GM19438 (cell line): ENCODE measurements at regions not wholly inside any gene's neighbourhood (a gene's known extent, or its start where the extent isn't known, plus 50 kb on each side); places are given as distances from the start of the nearest gene placed in this dataset.

Experiments used
- ATAC-seq: cut with Tn5 transposase; IDR thresholded peaks from one replicate; pipeline ENCODE4 v1.9.1; 2021; ENCODE audit warnings: low read depth; ENCODE audit not compliant: unreplicated experiment

DNA sequence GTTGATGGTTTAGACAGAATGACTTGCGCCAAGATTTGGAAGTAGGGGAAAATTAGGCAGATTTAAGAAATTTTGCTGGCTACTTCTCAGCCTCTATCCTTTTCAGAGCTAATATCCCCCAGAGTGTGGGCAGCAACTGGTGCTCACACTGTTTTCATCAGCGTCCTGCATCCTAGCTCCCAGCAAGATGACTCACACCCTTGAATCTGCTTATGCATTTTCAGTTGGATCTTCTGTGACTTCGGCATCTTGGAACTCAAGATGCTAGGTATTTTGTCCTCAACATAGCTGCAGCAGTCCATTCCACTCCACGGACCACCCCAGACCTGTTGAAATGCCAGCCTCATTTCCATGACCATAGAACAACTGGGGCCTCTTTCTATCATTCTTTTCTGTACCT lies 336.1 kb upstream of the NR2F2 start:
- no peak for ATAC-seq

GRCh38 chr15:95995375-95996168 lies 334.9 kb upstream of the NR2F2 start:
- no peak for ATAC-seq

DNA sequence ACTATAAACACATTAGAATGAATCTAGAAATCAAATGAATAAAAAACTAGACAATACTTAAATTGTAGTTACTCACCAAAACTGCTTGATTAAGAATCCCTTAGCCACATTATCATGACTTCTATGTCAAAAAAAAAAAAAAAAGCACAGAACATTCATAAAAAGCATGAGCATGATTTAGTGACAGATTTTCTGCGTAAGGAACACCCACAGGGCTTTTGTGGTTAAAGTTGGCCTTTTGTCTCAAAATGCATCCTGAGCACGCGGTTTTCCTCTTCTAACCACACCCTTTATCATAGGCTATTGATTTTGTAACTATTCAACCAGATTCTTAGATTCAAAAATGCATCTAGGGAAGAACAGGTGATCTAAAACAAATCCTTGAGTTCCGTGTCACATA lies 334.0 kb upstream of the NR2F2 start:
- no peak for ATAC-seq

GRCh38 chr15:95998935-95999334 lies 331.6 kb upstream of the NR2F2 start:
- ATAC-seq, result no peak

DNA sequence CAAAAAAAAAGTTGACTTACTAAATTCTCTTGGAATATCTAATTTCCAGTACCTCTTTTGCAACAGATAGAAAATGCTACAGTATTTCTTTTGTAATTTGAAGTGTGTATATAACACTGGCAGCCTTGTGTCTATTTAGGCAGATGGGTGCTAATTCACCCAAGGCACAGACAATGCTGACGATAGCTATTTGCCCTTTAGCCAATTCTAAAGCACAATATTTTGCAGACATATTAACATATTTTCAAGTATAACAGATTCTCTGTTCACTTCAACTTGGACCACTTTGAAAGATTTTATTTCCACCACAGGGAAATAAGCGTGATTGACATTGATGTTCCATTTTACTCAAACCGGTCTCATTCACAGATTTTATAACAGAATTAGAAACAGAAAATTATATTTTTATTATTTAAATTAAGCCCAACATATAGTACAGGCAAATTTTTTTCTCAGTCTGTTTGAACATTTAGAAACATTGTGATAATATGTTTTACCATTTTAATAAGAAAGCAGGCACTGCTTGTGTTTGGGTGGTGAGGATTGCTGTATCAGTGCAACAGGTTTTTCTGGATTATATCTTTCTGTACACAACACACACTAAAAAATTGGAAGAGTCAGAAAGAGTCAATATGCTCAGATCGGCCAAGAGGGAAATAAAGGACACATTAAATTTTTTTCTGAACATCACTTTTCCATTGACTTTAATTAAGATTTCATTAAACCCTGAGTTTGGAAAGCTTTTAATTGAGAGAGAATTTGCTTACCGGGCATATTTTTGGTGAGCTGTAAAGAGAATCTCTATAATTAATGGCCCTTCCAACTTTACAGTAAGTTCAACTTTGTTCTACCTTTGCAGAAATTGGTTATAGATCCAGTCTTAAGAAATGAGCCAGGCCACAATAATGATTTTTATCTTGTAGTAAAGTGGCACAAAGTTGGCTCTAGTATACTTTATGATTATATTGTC lies 327.3 kb upstream of the NR2F2 start:
- ATAC-seq, result no peak

- ATAC-seq, result no peak
Observed at GRCh38 chr15:96005906-96006305, 324.6 kb upstream of the NR2F2 start.

GRCh38 chr15:96011136-96011535 lies 319.4 kb upstream of the NR2F2 start:
- no peak for ATAC-seq

DNA sequence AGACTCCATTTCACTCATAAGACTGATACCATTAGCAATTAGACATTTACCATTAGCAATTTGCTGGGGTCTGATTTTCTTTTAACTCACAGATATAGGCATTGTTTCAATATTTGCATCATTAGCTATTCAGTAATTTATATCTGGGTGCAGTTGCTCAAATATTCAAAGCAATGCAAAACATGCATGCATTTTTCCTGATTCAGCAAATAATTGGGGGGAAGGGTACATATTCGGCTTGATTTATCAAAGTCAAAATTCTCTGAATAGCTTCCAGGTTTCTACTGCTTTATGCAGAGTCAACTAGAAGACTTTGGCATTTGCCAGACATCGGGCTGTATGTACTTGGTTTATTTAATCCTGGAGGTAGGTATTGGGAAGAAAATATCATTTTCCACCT lies 315.6 kb upstream of the NR2F2 start:
- ATAC-seq, result no peak

DNA sequence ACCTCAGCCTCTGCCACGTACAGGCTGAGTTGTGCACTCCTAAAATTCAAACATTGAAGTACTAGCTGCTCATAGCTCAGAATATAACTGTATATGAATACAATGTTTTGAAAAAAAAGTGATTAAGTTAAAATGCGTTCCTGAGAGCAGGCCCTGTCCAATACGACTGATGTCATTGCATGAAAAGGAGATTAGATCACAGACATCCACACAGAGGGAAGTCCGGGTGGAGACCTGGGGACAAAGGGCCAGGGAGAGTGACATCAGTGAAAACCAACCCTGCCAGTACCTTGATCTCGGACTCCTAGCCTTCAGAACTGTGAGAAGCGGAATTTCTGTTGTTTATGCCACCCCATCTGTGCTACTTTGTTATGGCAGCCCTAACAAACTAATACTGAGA lies 311.4 kb upstream of the NR2F2 start:
- ATAC-seq, result no peak

DNA sequence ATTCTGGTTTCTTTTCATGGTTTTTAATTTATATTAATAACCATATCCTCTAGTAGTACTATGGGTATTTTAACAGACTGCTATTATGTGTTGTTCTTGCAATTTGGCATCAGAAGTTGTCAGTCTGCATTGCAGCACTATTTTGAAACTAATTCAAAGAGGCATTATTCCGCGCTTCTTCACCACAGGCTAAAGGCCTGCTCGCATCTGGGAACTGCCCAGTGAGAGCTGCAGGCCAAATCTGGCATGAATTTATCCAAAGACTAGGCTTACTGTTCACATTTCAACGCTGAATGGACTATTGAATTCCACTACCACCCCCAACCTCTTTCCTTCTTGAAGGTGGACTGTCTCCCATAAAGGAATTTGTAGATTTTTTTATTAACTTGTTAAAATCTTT lies 310.4 kb upstream of the NR2F2 start:
- ATAC-seq, result no peak

DNA sequence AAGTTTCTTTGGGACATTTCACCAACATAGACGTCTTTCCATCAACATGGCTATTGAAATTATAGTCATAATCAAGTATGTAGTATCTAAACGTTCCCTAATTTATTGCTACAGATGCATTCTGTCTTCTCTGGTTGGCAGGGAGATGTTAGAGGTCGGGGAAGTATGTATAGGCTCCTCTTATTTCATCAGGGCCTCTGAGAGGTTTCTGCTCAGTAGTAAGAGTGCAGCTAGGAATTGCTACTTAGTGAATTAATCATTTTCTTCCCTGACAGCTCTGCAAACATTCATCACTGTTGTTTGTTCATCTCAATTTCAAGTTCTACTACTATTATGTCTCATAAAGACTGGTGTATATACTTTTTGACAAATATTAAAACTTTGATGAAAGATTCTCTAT lies 309.7 kb upstream of the NR2F2 start:
- no peak for ATAC-seq

GRCh38 chr15:96023081-96023480 lies 307.4 kb upstream of the NR2F2 start:
- no peak for ATAC-seq

DNA sequence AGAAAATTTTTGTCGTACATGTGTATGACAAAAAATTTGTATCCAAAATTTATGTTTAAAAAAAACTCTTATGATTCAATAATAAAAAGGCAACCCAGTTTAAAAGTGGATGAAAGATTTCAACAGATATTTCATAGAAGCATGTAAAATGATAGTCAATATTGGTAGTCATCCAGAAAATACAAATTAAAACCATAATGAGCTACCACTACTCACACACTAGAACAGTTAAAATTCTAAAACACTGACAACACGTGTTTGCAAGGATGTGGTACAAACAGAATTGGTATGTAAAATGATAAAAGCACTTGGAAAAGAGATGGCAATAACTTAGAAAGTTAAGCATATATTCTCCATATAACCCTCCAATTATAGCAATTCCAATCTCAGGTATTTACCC lies 303.0 kb upstream of the NR2F2 start:
- ATAC-seq, result no peak

DNA sequence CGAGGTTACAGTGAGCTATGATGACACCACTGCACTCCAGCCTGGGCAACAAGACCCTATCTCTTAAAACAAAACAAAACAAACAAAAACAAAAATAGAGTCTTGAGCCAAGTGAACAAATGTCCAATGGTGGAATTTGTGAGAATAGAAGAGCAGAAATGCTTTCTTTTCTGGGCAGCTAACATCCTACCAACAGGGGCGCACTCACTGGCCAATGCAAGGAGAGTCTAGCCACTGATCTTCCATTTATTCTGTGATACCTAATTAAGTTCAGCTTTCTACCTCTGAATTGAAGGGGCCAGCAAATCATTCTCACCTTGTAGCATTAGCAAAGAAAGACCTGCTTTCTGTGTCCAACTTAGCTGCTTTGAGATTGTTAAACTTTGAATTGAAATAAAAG lies 301.9 kb upstream of the NR2F2 start:
- ATAC-seq, result no peak

- ATAC-seq, result no peak
Observed at GRCh38 chr15:96029172-96029571, 301.3 kb upstream of the NR2F2 start.

DNA sequence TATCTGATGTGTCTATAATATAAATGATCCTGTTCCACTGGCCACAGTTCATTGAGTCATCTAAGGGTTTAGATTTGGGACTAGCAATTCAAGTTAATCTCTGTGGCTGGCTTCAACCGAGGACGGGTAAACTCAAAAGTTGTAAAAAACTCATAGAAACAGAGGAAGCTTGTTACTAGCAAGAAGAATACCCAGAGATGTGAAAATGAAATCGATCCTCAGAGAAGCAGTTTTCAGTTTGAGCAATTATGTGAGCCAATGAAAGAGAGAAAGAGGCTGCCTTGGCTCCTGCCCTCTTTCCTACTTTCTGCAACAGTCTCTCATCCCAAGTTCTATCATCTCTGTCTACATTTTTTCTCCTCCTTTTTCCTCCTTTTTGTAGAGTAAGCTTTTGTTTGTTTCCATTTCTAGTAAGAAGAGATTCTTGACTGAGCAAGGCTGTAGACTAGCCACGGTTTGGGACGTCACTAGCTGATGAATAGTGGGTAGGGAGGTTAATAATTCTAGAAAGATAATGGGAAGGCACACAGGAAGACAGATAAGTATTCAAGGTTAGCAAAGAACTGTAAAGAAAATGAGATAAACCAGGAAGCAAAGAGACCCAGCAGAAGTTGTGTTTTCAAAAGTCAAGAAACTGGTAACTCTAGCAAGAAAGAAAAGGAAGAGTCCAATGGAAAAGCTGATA lies 298.9 kb upstream of the NR2F2 start:
- ATAC-seq, result no peak

- ATAC-seq, result no peak
Observed at GRCh38 chr15:96035091-96035490, 295.4 kb upstream of the NR2F2 start.

- no peak for ATAC-seq
Observed at GRCh38 chr15:96035635-96036034, 294.9 kb upstream of the NR2F2 start.

GRCh38 chr15:96037584-96037983 lies 292.9 kb upstream of the NR2F2 start:
- no peak for ATAC-seq

DNA sequence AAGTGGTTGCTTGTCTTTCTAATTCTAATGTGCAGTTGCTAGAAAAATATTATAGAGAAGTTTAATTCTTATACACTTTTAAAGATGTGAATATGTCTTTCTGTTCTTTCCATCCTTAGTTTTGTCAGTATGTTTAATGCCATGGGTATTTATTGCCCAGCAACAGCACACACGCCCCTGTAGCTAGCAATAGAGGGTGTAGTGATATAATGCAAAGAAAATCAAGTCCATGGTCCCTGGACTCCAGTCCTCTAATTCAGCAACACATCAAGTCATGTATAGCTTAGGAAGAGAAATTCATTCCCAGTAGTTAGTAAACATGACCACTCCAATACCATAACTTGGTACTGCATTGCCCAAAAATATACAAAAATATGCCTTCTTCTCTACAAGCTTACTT lies 292.4 kb upstream of the NR2F2 start:
- ATAC-seq, result no peak

DNA sequence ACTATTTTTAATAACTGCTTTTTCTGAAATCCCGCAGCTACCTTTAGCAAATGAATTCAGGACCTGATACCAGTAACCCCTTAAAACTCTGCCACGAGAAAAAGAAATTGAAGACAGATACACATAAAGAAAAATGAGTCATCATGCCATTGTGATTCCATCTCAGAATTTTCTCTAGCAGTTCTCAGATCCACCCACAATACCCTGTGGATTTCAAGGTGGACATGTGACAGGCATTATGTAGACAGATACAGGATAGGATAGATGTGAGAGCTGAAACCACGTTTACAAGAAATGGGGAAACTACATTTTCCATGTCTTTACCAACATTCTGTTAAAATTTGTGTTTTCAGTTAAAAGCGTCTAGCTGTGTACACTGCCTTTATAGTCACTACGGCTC lies 291.9 kb upstream of the NR2F2 start:
- no peak for ATAC-seq
